Liver (tissue), 8 donors: ENCODE measurements at regions not wholly inside any gene's neighbourhood (a gene's known extent, or its start where the extent isn't known, plus 50 kb on each side); places are given as distances from the start of the nearest gene placed in this dataset.

Experiments used
- DNase-seq: peaks from one replicate; pipeline ENCODE4 v3.0.0-alpha.2; 2017; ENCODE audit warnings: low spot score
- H3K27ac ChIP-seq, 2 donors: one replicate each; pipeline ENCODE4 v1.7.0; 2013; ENCODE audit warnings: inconsistent platforms in 2 of 2, low read length in 2 of 2, control low read depth in 1 of 2, low read depth in 1 of 2, mild to moderate bottlenecking in 1 of 2
- H3K27me3 ChIP-seq, 4 donors: one replicate each; pipeline versions ENCODE4 v1.6.1 to v1.7.0; 2013; ENCODE audit warnings: low read length in 3 of 4, inconsistent platforms in 1 of 4, mild to moderate bottlenecking in 1 of 4, moderate library complexity in 1 of 4; ENCODE audit not compliant: control insufficient read depth in 4 of 4, insufficient read depth in 4 of 4
- H3K36me3 ChIP-seq, 4 donors: one replicate each; pipeline versions ENCODE4 v1.6.1 to v1.7.0; 2013; ENCODE audit warnings: low read length in 3 of 4, mild to moderate bottlenecking in 3 of 4, low read depth in 1 of 4, moderate library complexity in 1 of 4; ENCODE audit not compliant: control insufficient read depth in 4 of 4, insufficient read depth in 3 of 4
- H3K4me1 ChIP-seq, 4 donors: one replicate each; pipeline versions ENCODE4 v1.6.1 to v1.7.0; 2013; ENCODE audit warnings: low read length in 3 of 4, mild to moderate bottlenecking in 3 of 4, moderate library complexity in 1 of 4; ENCODE audit not compliant: control insufficient read depth in 4 of 4, insufficient read depth in 4 of 4
- H3K4me3 ChIP-seq, 3 donors: one replicate each; pipeline versions ENCODE4 v1.6.1 to v1.7.0; 2013; ENCODE audit warnings: low read length in 3 of 3, control low read depth in 1 of 3, low read depth in 1 of 3, mild to moderate bottlenecking in 1 of 3
- H3K9ac ChIP-seq, 2 donors: one replicate each; pipeline ENCODE4 v1.7.0; 2013; ENCODE audit warnings: low read length in 2 of 2, mild to moderate bottlenecking in 2 of 2, moderate library complexity in 2 of 2, control low read depth in 1 of 2, low read depth in 1 of 2
- H3K9me3 ChIP-seq, 4 donors: one replicate each; pipeline versions ENCODE4 v1.6.1 to v1.7.0; 2013; ENCODE audit warnings: low read length in 3 of 4; ENCODE audit not compliant: control insufficient read depth in 4 of 4
- ATF3 ChIP-seq: IDR thresholded peaks from 2 replicates; pipeline ENCODE4 v1.6.1; 2016; ENCODE audit warnings: antibody characterized with exemption
- CTCF ChIP-seq: fragments of 150-350 bp; IDR thresholded peaks from 2 replicates; pipeline ENCODE4 v1.5.1; 2017; ENCODE audit warnings: improper control_type of control experiment, low read depth, low read length; ENCODE audit not compliant: missing input control
- EGR1 ChIP-seq, 2 donors: IDR thresholded peaks; 2 replicates each; pipeline ENCODE4 v1.6.1; 2016 to 2018; ENCODE audit warnings: antibody characterized with exemption in 2 of 2, low read depth in 2 of 2
- FOXA1 ChIP-seq: IDR thresholded peaks from 2 replicates; pipeline ENCODE4 v1.6.1; 2016; ENCODE audit warnings: antibody characterized with exemption
- FOXA2 ChIP-seq: IDR thresholded peaks from 2 replicates; pipeline ENCODE4 v1.6.1; 2016; ENCODE audit warnings: antibody characterized with exemption
- GABPA ChIP-seq, 2 donors: IDR thresholded peaks in 1 of 2; conservative IDR thresholded peaks in 1 of 2; 2 replicates each; pipeline ENCODE4 v1.6.1; 2016; ENCODE audit warnings: antibody characterized with exemption in 2 of 2, mild to moderate bottlenecking in 1 of 2, moderate library complexity in 1 of 2
- HNF4A ChIP-seq, 2 donors: conservative IDR thresholded peaks; 2 replicates each; pipeline ENCODE4 v1.6.1; 2016; ENCODE audit warnings: antibody characterized with exemption in 2 of 2, mild to moderate bottlenecking in 2 of 2
- HNF4G ChIP-seq: IDR thresholded peaks from 2 replicates; pipeline ENCODE4 v1.6.1; 2016; ENCODE audit warnings: antibody characterized with exemption
- JUND ChIP-seq, 2 donors: IDR thresholded peaks; 2 replicates each; pipeline ENCODE4 v1.6.1; 2016; ENCODE audit warnings: antibody characterized with exemption in 2 of 2
- MAX ChIP-seq: IDR thresholded peaks from 2 replicates; pipeline ENCODE4 v1.6.1; 2016; ENCODE audit warnings: antibody characterized with exemption
- NR2F2 ChIP-seq: IDR thresholded peaks from 2 replicates; pipeline ENCODE4 v1.6.1; 2016; ENCODE audit warnings: antibody characterized with exemption
- RAD21 ChIP-seq, 2 donors: IDR thresholded peaks; 2 replicates each; pipeline ENCODE4 v1.6.1; 2016; ENCODE audit warnings: antibody characterized with exemption in 2 of 2, mild to moderate bottlenecking in 2 of 2
- REST ChIP-seq: IDR thresholded peaks from 2 replicates; pipeline ENCODE4 v1.6.1; 2016; ENCODE audit warnings: antibody characterized with exemption, mild to moderate bottlenecking
- RXRA ChIP-seq, 2 donors: IDR thresholded peaks; 2 replicates each; pipeline ENCODE4 v1.6.1; 2017 to 2018; ENCODE audit warnings: antibody characterized with exemption in 2 of 2, mild to moderate bottlenecking in 1 of 2
- SP1 ChIP-seq: IDR thresholded peaks from 2 replicates; pipeline ENCODE4 v1.6.1; 2018; ENCODE audit warnings: antibody characterized with exemption, mild to moderate bottlenecking
- TAF1 ChIP-seq: conservative IDR thresholded peaks from 2 replicates; pipeline ENCODE4 v1.6.1; 2016; ENCODE audit warnings: antibody characterized with exemption, mild to moderate bottlenecking
- YY1 ChIP-seq: IDR thresholded peaks from 2 replicates; pipeline ENCODE4 v1.6.1; 2016; ENCODE audit warnings: antibody characterized with exemption, mild to moderate bottlenecking
- ZBTB33 ChIP-seq: IDR thresholded peaks from 2 replicates; pipeline ENCODE4 v1.6.1; 2016; ENCODE audit warnings: antibody characterized with exemption
- WGBS: extraction: QIAGEN DNeasy Blood & Tissue Kit; methylation state at CpG from one replicate; pipeline ENCODE4 v1.1.7; 2013; 5-methylcytosine and 5-hydroxymethylcytosine counted together
- donor health status: healthy.
- donor health status: healthy.
- donor health status: healthy.
- donor health status: healthy.
- donor health status: healthy.

GRCh38 chr13:44305917-44306370 is 67.7 kb upstream of the SERP2 start:
- H3K9me3 ChIP-seq = no peaks in the 10 kb centered on the region
- DNase-seq = no peak
- no peak overlapping the region for H3K9ac ChIP-seq
- H3K27me3 ChIP-seq = no peaks in the 10 kb centered on the region
- peak overlapping the region; percentile 19 to 62 for H3K27ac ChIP-seq
- TF ChIP-seq HNF4G (no peak), TAF1 (no peak), JUND (IDR thresholded peaks at IDR 0.05) (no peak), RXRA (IDR thresholded peaks at IDR 0.05) (no peak), YY1 (no peak), RAD21 (IDR thresholded peaks at IDR 0.05) (no peak), GABPA (IDR thresholded peaks at IDR 0.05 in 1 of 2, conservative IDR thresholded peaks at IDR 0.05 in 1 of 2) (no peak), SP1 (no peak), CTCF (no peak), REST (no peak), ZBTB33 (no peak), HNF4A (conservative IDR thresholded peaks at IDR 0.05) (no peak), NR2F2 (no peak), ATF3 (no peak), FOXA2 (no peak), EGR1 (IDR thresholded peaks at IDR 0.05; ENCODE audit: low read depth in 2 of 2) (no peak), MAX (no peak), FOXA1 (no peak)
- no peaks in the 10 kb centered on the region for H3K36me3 ChIP-seq
- 67% methylated on average over 4 of the region's 4 CpGs for WGBS
- peaks cover 0 to 15% (median 5%) of the 10 kb centered on the region in 4 donors for H3K4me1 ChIP-seq
- H3K4me3 ChIP-seq = no peak overlapping the region
